Peyer's patch (tissue), 4 donors: ENCODE measurements at regions not wholly inside any gene's neighbourhood (a gene's known extent, or its start where the extent isn't known, plus 50 kb on each side); places are given as distances from the start of the nearest gene placed in this dataset.

ENCODE experiments used
- DNase-seq, 3 donors: peaks; one replicate each; pipeline ENCODE4 v3.0.0-alpha.2; 2017 to 2019
- H3K27ac ChIP-seq, 4 donors: fragments of 200-600 bp; sonication (generic); one replicate each; pipeline ENCODE4 v1.5.1; 2016 to 2019
- H3K27me3 ChIP-seq, 2 donors: fragments of 200-600 bp; sonication (generic); one replicate each; pipeline ENCODE4 v1.5.1; 2019
- H3K36me3 ChIP-seq, 3 donors: fragments of 200-600 bp; sonication (generic); one replicate each; pipeline ENCODE4 v1.5.1; 2016 to 2019
- H3K4me1 ChIP-seq, 4 donors: fragments of 200-600 bp; sonication (generic); one replicate each; pipeline ENCODE4 v1.5.1; 2016 to 2019
- H3K4me3 ChIP-seq, 4 donors: fragments of 200-600 bp; sonication (generic); 1 replicate in 3 of 4; 2 replicates in 1 of 4; pipeline ENCODE4 v1.5.1; 2016 to 2019; ENCODE audit warnings: mild to moderate bottlenecking in 1 of 4
- H3K9me3 ChIP-seq, 4 donors: fragments of 200-600 bp; sonication (generic); one replicate each; pipeline ENCODE4 v1.5.1; 2016 to 2019; ENCODE audit warnings: mild to moderate bottlenecking in 1 of 4
- CTCF ChIP-seq, 6 experiments: fragments of 450-650 bp in 4 of 6; fragments of 200-600 bp in 2 of 6; sonication (generic) in 1 of 6; IDR thresholded peaks; one replicate each; pipeline ENCODE4 v1.5.1; 2017 to 2019; ENCODE audit warnings: antibody characterized with exemption in 6 of 6, mild to moderate bottlenecking in 3 of 6, moderate library complexity in 1 of 6
- POLR2A ChIP-seq, 2 donors: fragments of 450-650 bp; IDR thresholded peaks; one replicate each; pipeline ENCODE4 v1.5.1; 2017; ENCODE audit warnings: antibody characterized with exemption in 2 of 2, mild to moderate bottlenecking in 2 of 2, moderate library complexity in 2 of 2

GRCh38 chr7:46015107-46015868, 94.2 kb upstream of the IGFBP3 start:
- H3K4me1 ChIP-seq = no peaks in the 10 kb centered on the region
- H3K36me3 ChIP-seq = no peaks in the 10 kb centered on the region
- no peaks in the 10 kb centered on the region for H3K9me3 ChIP-seq
- TF ChIP-seq POLR2A (IDR thresholded peaks at IDR 0.05) = no peak
- no peak for TF ChIP-seq CTCF (IDR thresholded peaks at IDR 0.05)
- no peak overlapping the region for H3K4me3 ChIP-seq
- H3K27me3 ChIP-seq = no peaks in the 10 kb centered on the region
- peak in 2 of 3 donors; percentile 51 to 52 for DNase-seq
- H3K27ac ChIP-seq = no peak overlapping the region

GRCh38 chr7:46011501-46011900, 90.4 kb upstream of the IGFBP3 start:
- TF ChIP-seq POLR2A (IDR thresholded peaks at IDR 0.05) = no peak
- TF ChIP-seq CTCF (IDR thresholded peaks at IDR 0.05) = no peak
- Histone ChIP-seq H3K4me1 (no peaks in the 10 kb centered on the region), H3K27ac (no peak overlapping the region)

GRCh38 chr7:46011059-46011458, 90.0 kb upstream of the IGFBP3 start:
- Histone ChIP-seq H3K4me3 (no peak overlapping the region), H3K27me3 (no peaks in the 10 kb centered on the region), H3K27ac (no peak overlapping the region), H3K36me3 (no peaks in the 10 kb centered on the region), H3K4me1 (no peaks in the 10 kb centered on the region), H3K9me3 (no peaks in the 10 kb centered on the region)
- DNase-seq = no peak
- no peak for TF ChIP-seq CTCF (IDR thresholded peaks at IDR 0.05)

More at GRCh38 chr7:46011501-46011900, 90.4 kb upstream of the IGFBP3 start:
- H3K27me3 ChIP-seq = no peaks in the 10 kb centered on the region
- H3K9me3 ChIP-seq = no peaks in the 10 kb centered on the region
- DNase-seq = no peak
- H3K36me3 ChIP-seq = no peaks in the 10 kb centered on the region
- no peak overlapping the region for H3K4me3 ChIP-seq

- DNase-seq = no peak
- H3K36me3 ChIP-seq = no peaks in the 10 kb centered on the region
- no peak overlapping the region for H3K4me3 ChIP-seq
- no peaks in the 10 kb centered on the region for H3K4me1 ChIP-seq
- H3K27me3 ChIP-seq = no peaks in the 10 kb centered on the region
- no peak for TF ChIP-seq CTCF (IDR thresholded peaks at IDR 0.05)
- TF ChIP-seq POLR2A (IDR thresholded peaks at IDR 0.05) = no peak
- no peak overlapping the region for H3K27ac ChIP-seq
- H3K9me3 ChIP-seq = no peaks in the 10 kb centered on the region
Measured at GRCh38 chr7:46009211-46009610, 88.1 kb upstream of the IGFBP3 start.

- Histone ChIP-seq H3K4me3 (no peak overlapping the region), H3K9me3 (no peaks in the 10 kb centered on the region), H3K27me3 (no peaks in the 10 kb centered on the region), H3K36me3 (no peaks in the 10 kb centered on the region), H3K4me1 (no peaks in the 10 kb centered on the region), H3K27ac (peak overlapping the region in 1 of 4 donors; percentile 52)
- TF ChIP-seq CTCF (IDR thresholded peaks at IDR 0.05) = no peak
- no peak for TF ChIP-seq POLR2A (IDR thresholded peaks at IDR 0.05)
- no peak for DNase-seq
Measured at GRCh38 chr7:46007990-46008643, 87.0 kb upstream of the IGFBP3 start.
